Memory B cell (primary cell): ENCODE measurements at regions not wholly inside any gene's neighbourhood (a gene's known extent, or its start where the extent isn't known, plus 50 kb on each side); places are given as distances from the start of the nearest gene placed in this dataset.
A peak's percentile ranks its signal among the peaks of the same experiment; 100 is the strongest.

Source experiments
- ATAC-seq: fragments of 150-1000 bp; cut with Tn5 transposase; 2 replicates; pipeline ENCODE4 v1.10.0; 2021; ENCODE audit warnings: low read depth, mild to moderate bottlenecking, moderate library complexity
- DNase-seq, 2 donors: peaks; one replicate each; pipeline ENCODE4 v3.0.0; 2022; ENCODE audit warnings: low spot score in 2 of 2
- H3K27ac Mint-ChIP-seq: one replicate; pipeline ENCODE4 v1.8.0; 2022; ENCODE audit warnings: mild to moderate bottlenecking, moderate library complexity, mixed read lengths
- H3K27me3 Mint-ChIP-seq: one replicate; pipeline ENCODE4 v1.8.0; 2022; ENCODE audit warnings: mixed read lengths
- H3K36me3 Mint-ChIP-seq: one replicate; pipeline ENCODE4 v1.8.0; 2022; ENCODE audit warnings: mild to moderate bottlenecking, mixed read lengths
- H3K4me1 Mint-ChIP-seq: one replicate; pipeline ENCODE4 v1.8.0; 2022; ENCODE audit warnings: mixed read lengths
- H3K4me3 Mint-ChIP-seq: one replicate; pipeline ENCODE4 v1.8.0; 2022; ENCODE audit warnings: mild to moderate bottlenecking, moderate library complexity, mixed read lengths
- H3K9me3 Mint-ChIP-seq: one replicate; pipeline ENCODE4 v1.8.0; 2022; ENCODE audit warnings: mixed read lengths

DNA sequence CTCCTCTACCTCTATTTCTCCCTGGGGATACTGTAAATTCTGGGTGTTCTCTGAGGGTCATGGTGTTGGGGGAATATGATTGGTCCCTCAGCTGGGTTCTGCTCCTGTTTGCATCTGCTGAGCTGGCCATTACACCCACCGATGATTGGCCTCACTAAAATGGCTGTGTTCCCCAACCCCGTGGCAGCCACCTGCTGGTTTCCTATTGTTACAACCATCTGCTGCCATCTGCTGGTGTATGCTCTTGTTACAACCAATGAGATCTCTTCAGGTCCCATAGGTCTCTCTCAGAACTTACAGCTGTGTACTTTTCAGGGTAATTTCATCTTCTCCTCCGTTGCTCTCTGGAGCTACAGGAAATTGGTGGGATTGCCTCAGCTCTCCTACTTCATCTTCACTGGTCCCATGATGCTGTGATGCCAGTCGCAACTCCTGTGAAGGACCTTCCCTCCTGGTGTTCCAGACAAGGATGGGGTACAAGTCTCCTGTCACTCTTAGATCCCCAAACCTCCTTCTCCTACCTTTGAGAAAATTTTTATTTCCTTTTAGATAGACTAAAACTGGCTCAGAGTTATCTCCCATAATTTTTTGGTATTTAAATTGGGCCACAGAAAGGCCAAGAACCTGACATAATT lies 303.5 kb upstream of the SMIM30 start:
- no peak overlapping the region for H3K27ac Mint-ChIP-seq
- DNase-seq (peak; percentile 70 to 71), ATAC-seq (peak; percentile 95)
- H3K9me3 Mint-ChIP-seq: no peaks in the 10 kb centered on the region
- H3K4me1 Mint-ChIP-seq: peaks cover 3% of the 10 kb centered on the region
- H3K36me3 Mint-ChIP-seq: no peaks in the 10 kb centered on the region
- peak overlapping the region; percentile 60 for H3K4me3 Mint-ChIP-seq
- no peaks in the 10 kb centered on the region for H3K27me3 Mint-ChIP-seq

DNA sequence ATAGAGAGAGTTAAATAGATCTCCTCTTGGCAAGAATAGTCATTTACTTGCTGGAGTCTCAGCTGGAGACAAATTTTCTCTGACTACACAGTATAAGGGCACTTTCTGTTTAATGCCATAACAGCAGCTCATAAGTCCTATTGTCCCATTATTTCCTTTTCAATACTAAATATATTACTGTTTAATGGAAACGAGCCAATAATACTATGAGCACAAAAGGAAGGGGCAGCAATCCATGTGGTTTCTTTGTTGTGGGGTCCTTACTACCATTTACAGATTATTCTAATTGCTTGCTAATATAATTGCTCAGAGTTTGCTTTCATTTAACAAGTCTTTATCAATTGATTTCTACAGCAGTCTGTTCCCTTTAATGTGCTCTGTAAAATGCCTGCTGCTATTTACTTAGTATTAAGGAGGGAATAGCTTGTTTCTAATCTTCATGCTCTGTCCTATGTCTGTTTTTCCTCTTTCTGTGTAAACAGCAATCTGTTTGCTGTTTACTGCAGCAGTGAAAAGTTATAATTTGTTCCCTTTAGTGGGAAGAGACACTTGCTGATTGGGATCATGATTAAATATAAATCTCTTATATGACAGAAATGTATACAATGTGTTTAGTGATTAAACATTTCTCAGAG lies 296.2 kb upstream of the SMIM30 start:
- no peak overlapping the region for H3K27ac Mint-ChIP-seq
- ATAC-seq (no peak), DNase-seq (no peak)
- no peaks in the 10 kb centered on the region for H3K4me1 Mint-ChIP-seq
- peaks cover 4% of the 10 kb centered on the region for H3K27me3 Mint-ChIP-seq
- no peak overlapping the region for H3K4me3 Mint-ChIP-seq
- H3K36me3 Mint-ChIP-seq: no peaks in the 10 kb centered on the region
- H3K9me3 Mint-ChIP-seq: no peaks in the 10 kb centered on the region

DNA sequence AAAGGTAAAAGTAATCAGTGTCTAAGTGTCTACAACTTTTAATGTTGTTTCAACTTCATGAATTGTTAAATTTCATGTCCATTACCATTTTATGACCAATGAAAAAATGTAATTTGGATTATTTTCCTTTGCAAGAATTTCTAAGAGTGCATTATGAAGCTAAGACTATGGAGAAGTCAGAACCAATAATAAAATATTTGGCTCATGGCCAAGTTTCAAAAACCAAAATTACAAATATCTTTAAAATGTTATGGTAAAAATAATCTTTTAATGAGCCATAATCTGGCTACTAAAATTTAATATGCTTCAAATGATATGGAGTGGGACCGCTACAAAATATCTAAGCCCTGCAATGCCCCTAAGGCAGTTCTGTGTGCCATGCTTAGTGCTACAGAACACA lies 294.1 kb upstream of the SMIM30 start:
- Mint-ChIP-seq H3K4me1 (no peaks in the 10 kb centered on the region), H3K9me3 (no peaks in the 10 kb centered on the region), H3K4me3 (no peak overlapping the region), H3K36me3 (no peaks in the 10 kb centered on the region), H3K27me3 (peaks cover 4% of the 10 kb centered on the region), H3K27ac (no peak overlapping the region)
- DNase-seq (no peak), ATAC-seq (no peak)

DNA sequence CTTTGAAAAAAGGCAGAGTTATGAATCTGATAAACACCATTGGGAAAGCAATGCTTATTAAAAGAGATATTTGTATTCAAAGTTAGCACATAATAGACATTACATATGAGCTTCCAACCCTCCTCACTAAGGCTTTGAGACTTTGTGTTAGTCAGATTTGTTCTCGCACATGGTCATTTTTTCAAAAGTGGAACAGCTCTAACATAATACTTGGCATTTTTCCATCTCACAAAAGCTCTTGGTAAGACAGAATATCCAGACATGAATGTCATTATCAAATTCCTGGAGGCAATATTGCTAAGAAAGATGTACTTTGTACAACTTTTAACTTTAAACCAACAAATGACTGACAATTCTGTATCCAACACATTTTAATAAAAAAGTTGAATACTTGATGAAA lies 292.4 kb upstream of the SMIM30 start:
- no peaks in the 10 kb centered on the region for H3K36me3 Mint-ChIP-seq
- H3K27ac Mint-ChIP-seq: no peak overlapping the region
- ATAC-seq: no peak
- no peak overlapping the region for H3K4me3 Mint-ChIP-seq
- no peaks in the 10 kb centered on the region for H3K9me3 Mint-ChIP-seq
- H3K4me1 Mint-ChIP-seq: no peaks in the 10 kb centered on the region
- no peak for DNase-seq
- peaks cover 4% of the 10 kb centered on the region for H3K27me3 Mint-ChIP-seq

DNA sequence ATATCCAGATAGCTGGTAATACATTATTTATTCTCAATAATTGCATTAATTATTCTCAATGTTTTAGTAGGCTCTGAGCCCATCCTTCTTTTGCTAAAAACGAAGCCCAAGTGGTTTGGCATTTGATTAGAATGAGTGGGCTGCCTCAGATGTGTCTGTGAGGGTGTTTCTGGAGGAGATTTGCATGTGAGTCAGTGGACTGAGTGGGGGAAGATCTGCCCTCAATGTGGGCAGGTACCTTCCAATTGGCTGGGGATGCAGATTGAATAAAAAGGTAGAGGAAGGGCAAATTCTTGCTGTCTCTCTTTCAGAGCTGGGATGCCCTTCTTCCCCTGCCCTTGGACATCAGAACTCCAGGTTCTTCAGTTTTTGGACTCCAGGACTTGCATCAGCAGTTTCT lies 290.6 kb upstream of the SMIM30 start:
- no peak overlapping the region for H3K4me3 Mint-ChIP-seq
- H3K36me3 Mint-ChIP-seq: no peaks in the 10 kb centered on the region
- DNase-seq: no peak
- H3K27me3 Mint-ChIP-seq: peaks cover 1% of the 10 kb centered on the region
- H3K9me3 Mint-ChIP-seq: no peaks in the 10 kb centered on the region
- H3K27ac Mint-ChIP-seq: no peak overlapping the region
- ATAC-seq: no peak
- no peaks in the 10 kb centered on the region for H3K4me1 Mint-ChIP-seq

DNA sequence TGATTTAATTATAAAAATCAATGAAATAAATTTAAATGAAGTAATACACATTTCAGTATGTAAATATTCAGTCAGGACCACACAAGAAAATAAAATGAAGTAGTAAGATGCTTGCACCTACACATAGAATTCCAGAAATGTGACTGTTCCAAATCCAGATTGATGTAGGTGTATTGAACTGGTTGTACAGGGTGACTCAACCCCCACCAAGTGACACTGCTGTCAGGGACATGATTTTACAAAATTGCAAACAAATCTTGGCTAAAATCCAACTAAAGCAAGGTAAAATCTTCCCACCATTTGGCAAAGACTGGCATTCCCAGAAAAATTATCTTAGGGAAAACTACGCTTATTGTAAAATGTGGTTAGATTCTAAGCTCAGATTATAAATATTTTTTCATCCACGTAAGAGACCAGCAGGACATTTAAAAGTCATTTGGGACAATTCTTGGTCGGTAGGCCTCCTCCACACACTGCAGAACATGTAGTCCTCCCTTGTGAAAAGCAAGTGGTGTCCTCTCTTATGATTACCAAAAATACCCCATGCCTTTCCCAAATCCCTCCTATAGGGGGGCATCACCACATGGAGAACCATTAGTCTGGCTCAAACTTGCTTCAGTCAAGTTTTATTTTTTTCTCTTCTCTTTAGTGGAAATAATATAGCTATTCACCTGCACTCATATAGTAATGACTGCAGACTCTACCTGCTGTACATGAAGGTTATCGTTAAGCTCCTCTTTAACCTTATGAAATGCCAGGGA lies 287.1 kb upstream of the SMIM30 start:
- no peaks in the 10 kb centered on the region for H3K36me3 Mint-ChIP-seq
- H3K9me3 Mint-ChIP-seq: no peaks in the 10 kb centered on the region
- DNase-seq (no peak), ATAC-seq (no peak)
- H3K4me1 Mint-ChIP-seq: no peaks in the 10 kb centered on the region
- H3K27me3 Mint-ChIP-seq: no peaks in the 10 kb centered on the region
- H3K27ac Mint-ChIP-seq: no peak overlapping the region
- no peak overlapping the region for H3K4me3 Mint-ChIP-seq

DNA sequence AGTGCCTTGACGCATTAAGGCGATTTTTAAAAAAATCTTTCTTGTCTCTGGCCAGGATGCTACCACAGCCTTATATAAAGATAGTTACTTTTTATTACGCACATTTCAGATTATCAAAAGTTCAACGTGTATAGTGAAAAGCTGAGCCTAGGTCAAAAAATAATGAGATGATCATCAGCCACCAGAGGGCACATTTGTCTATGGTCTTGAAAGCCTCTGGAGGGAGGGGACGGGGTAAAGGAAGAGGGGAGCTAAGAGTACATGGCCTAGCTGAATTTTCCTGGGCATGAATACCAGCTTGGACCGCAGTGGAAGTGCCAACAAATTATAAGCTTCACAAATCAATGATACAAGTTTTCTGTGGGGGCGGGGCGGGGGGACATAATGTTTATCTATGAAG lies 285.9 kb upstream of the SMIM30 start:
- Mint-ChIP-seq H3K36me3 (no peaks in the 10 kb centered on the region), H3K27ac (no peak overlapping the region), H3K9me3 (no peaks in the 10 kb centered on the region), H3K4me1 (no peaks in the 10 kb centered on the region), H3K4me3 (no peak overlapping the region), H3K27me3 (no peaks in the 10 kb centered on the region)
- ATAC-seq (no peak), DNase-seq (no peak)

DNA sequence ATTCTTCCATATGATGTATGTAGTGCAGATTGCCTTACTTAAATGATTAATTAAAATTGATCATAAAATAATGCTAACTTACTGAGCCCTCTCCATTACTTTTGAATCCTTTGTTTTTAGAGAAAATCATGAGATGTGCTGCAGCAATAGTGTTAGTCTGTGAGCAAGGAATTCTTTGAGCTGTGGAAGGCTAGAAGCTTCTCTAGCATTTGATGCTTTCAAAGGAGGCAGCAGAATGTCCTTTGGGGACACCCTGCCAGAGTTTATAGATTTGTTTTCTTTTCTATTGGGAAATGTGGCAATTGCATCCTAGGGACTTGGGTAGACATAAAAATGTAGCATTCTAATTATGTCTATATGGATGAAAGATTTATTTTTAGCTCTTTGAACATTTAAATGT lies 284.1 kb upstream of the SMIM30 start:
- DNase-seq (no peak), ATAC-seq (no peak)
- Mint-ChIP-seq H3K4me3 (no peak overlapping the region), H3K27ac (no peak overlapping the region), H3K4me1 (no peaks in the 10 kb centered on the region), H3K9me3 (no peaks in the 10 kb centered on the region), H3K27me3 (no peaks in the 10 kb centered on the region), H3K36me3 (no peaks in the 10 kb centered on the region)

DNA sequence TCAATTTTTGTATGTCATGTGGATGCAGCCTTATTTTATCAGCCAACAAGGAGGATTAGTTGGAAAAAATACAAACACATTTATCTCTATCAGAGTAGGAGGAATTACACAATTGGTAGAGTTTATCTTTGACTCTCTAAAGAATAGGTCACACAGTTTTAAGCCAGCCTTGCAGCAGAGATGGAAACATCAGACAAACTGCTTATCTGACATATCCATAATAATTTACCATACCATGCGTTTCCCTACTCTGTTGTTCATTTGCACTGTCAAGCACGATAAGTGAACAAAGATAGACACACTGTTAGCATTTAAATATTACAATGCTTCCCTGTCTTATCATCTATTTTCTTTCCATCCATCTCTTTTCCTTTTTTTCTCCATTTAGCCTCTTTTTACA lies 283.7 kb upstream of the SMIM30 start:
- ATAC-seq (no peak), DNase-seq (no peak)
- H3K4me3 Mint-ChIP-seq: no peak overlapping the region
- H3K9me3 Mint-ChIP-seq: no peaks in the 10 kb centered on the region
- H3K36me3 Mint-ChIP-seq: no peaks in the 10 kb centered on the region
- no peaks in the 10 kb centered on the region for H3K27me3 Mint-ChIP-seq
- H3K4me1 Mint-ChIP-seq: no peaks in the 10 kb centered on the region
- no peak overlapping the region for H3K27ac Mint-ChIP-seq

DNA sequence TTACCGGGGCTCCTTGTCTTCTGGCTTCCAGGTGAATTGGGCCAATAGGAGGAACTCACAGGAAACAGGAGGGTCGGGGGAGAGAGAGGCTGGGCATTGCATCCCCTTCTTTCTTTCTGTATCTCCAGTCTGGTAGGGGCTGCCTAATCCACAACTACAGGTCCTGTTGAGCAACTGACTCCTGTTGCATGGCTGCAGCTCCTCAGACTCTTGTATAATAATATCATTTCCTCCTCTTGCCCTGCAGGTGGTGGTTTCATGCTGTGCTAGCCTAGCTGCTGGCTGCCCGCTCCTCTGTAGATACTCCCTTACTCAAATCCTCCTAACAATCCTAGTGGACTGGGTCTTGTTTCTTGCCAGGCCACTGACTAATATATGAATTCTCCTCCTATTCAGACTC lies 276.5 kb upstream of the SMIM30 start:
- Mint-ChIP-seq H3K27me3 (peaks cover 9% of the 10 kb centered on the region), H3K36me3 (no peaks in the 10 kb centered on the region), H3K9me3 (peaks cover 1% of the 10 kb centered on the region), H3K4me1 (no peaks in the 10 kb centered on the region), H3K4me3 (no peak overlapping the region), H3K27ac (no peak overlapping the region)
- DNase-seq (no peak), ATAC-seq (no peak)

DNA sequence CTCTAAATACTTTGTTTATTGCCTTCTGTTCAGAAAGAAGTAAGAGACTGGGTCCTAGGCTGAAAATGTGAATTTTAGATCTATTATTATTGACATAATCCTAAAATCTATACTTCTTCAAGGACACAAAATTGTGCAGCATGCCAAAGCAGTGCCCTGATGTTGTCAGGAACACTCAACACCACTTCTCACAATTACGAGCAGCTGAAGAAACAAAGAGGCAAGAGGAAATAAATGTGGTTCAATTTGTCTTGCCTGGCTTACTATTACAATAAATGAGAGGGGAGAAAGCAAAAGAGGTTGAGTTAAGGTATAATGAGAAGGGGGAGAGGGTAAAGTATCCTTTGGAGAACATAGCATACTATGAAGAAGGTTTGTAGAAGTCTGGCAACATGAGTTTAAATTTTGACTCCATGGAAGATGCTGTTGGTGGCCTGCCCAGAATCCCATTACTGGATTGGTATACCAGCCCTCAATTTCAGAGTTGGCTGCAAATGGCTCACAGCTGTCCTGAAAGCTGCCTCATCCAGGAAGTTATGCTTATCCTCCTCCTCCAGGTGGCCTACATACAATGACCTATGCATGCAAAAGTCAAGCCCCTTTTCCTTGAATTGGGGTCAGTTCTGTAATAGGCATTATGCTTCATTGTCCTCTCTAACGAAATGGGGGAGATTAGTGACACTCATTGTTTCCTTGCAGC lies 274.6 kb upstream of the SMIM30 start:
- H3K27ac Mint-ChIP-seq: no peak overlapping the region
- ATAC-seq: no peak
- H3K9me3 Mint-ChIP-seq: peaks cover 4% of the 10 kb centered on the region
- DNase-seq: no peak
- peaks cover 10% of the 10 kb centered on the region for H3K27me3 Mint-ChIP-seq
- no peaks in the 10 kb centered on the region for H3K36me3 Mint-ChIP-seq
- no peak overlapping the region for H3K4me3 Mint-ChIP-seq
- no peaks in the 10 kb centered on the region for H3K4me1 Mint-ChIP-seq

DNA sequence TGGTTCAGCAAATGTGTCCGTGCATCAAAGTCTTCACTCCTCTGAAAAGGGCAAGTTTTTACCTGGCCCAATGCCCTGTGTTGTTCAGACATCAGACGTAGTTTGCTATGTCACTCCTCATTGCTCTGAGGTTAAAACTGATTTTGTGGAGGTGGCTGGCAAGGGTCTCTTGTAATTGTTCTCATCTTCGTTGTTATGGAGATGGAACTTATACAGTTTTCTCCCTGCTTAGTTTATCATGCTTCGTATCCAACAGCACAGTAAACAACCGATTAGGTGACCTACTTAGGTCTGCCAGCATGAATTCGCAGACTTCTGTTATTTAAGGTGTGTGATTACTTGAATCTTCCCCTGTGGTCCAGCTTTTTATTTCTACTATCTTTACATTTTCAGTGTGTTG lies 274.1 kb upstream of the SMIM30 start:
- ATAC-seq: no peak
- no peak overlapping the region for H3K27ac Mint-ChIP-seq
- no peaks in the 10 kb centered on the region for H3K4me1 Mint-ChIP-seq
- peaks cover 4% of the 10 kb centered on the region for H3K9me3 Mint-ChIP-seq
- DNase-seq: no peak
- H3K27me3 Mint-ChIP-seq: peaks cover 10% of the 10 kb centered on the region
- H3K4me3 Mint-ChIP-seq: no peak overlapping the region
- H3K36me3 Mint-ChIP-seq: no peaks in the 10 kb centered on the region

DNA sequence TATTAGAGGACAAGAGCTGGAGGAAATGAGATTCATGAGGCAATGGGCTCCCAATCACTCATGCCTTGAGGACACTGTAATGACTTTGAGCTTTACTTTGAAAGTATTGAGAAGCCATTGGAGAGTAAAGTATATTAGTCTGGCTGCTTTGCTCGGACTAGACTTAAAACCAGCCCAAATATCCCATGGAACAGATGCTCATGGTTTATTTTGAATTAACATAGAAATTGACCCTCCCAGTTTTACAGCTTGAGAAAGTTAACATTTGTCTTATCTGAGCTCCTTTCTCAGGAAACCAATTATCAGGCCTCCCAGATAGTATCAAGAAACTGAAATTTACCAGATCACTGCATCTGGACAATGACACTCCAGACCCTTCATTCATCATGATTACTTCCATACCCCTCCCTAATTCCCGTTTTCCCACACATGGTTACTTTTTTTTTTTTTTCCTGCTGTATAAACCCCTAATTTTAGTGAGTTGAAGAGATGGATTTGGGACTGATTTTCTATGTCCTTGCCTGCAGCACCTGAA lies 270.8 kb upstream of the SMIM30 start:
- Mint-ChIP-seq H3K27me3 (peaks cover 3% of the 10 kb centered on the region), H3K4me1 (no peaks in the 10 kb centered on the region), H3K9me3 (peaks cover 4% of the 10 kb centered on the region), H3K4me3 (no peak overlapping the region), H3K27ac (no peak overlapping the region), H3K36me3 (no peaks in the 10 kb centered on the region)
- no peak for DNase-seq
- no peak for ATAC-seq

DNA sequence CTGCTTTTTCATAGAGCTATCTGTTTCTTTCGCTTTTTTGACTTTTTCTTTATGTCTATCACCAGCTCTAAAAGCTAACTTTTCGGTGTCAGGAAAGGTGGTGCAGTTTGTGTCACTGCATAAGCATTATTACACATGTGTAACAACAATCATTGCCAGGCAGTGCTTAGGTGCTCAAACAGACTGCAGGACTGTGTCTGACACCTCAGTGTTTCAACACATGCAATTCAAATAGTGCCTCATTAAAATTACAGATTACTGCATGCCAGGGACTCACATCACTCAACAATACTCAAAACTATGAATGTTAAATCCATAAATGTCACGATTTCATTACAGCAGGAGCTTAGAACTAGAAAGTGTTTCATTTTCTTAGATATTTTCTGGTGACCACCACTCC lies 265.3 kb upstream of the SMIM30 start:
- H3K4me3 Mint-ChIP-seq: no peak overlapping the region
- ATAC-seq: no peak

More for the DNA sequence above, 265.3 kb upstream of the SMIM30 start:
- no peaks in the 10 kb centered on the region for H3K9me3 Mint-ChIP-seq
- no peak for DNase-seq
- no peaks in the 10 kb centered on the region for H3K36me3 Mint-ChIP-seq
- H3K4me1 Mint-ChIP-seq: no peaks in the 10 kb centered on the region
- no peak overlapping the region for H3K27ac Mint-ChIP-seq
- no peaks in the 10 kb centered on the region for H3K27me3 Mint-ChIP-seq
